GM21528 (cell line): ENCODE measurements at regions not wholly inside any gene's neighbourhood (a gene's known extent, or its start where the extent isn't known, plus 50 kb on each side); places are given as distances from the start of the nearest gene placed in this dataset.

Experiments
- ATAC-seq: cut with Tn5 transposase; IDR thresholded peaks from one replicate; pipeline ENCODE4 v1.9.1; 2021; ENCODE audit warnings: mild to moderate bottlenecking, moderate library complexity; ENCODE audit not compliant: unreplicated experiment, low FRiP score

- ATAC-seq, result no peak
Observed at GRCh38 chr4:123346330-123346940, 50.2 kb upstream of the SPRY1 start.
